Astrocyte of the hippocampus (primary cell): ENCODE measurements at regions not wholly inside any gene's neighbourhood (a gene's known extent, or its start where the extent isn't known, plus 50 kb on each side); places are given as distances from the start of the nearest gene placed in this dataset.
"Not testable (repeated sequence)": the region's sequence is repeated elsewhere in the genome, so short reads cannot be mapped to it uniquely, and the experiment has no call there.

ENCODE experiments used
- DNase-seq: peaks from one replicate; pipeline ENCODE4 v3.0.0; 2011; ENCODE audit warnings: low read depth, low spot score

- DNase-seq: no peak
These were observed 114.4 kb upstream of the IRX2 start for GRCh38 chr5:2865856-2866255.

- DNase-seq: no peak
These were observed 113.1 kb upstream of the IRX2 start for GRCh38 chr5:2864515-2865105.

- DNase-seq: no peak
These were observed 112.4 kb upstream of the IRX2 start for GRCh38 chr5:2863675-2864433.

DNA sequence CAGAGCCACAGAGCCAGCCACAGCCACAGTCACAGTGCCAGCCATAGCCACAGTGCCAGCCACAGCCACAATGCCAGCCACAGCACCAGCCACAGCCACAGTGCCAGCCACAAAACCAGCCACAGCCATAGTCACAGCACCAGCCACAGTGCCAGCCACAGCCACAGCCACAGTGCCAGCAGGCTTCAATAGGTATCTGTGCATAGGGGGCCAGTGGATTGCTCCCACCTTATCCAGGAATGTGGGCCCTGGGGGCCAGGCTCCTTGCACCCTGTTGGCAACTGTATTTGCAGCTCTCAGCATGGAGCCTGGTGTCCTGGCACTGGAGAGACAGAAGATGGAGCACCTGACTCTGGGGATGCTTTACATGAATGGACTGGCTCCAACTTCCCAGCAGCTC is 111.7 kb upstream of the IRX2 start:
- no peak for DNase-seq

DNA sequence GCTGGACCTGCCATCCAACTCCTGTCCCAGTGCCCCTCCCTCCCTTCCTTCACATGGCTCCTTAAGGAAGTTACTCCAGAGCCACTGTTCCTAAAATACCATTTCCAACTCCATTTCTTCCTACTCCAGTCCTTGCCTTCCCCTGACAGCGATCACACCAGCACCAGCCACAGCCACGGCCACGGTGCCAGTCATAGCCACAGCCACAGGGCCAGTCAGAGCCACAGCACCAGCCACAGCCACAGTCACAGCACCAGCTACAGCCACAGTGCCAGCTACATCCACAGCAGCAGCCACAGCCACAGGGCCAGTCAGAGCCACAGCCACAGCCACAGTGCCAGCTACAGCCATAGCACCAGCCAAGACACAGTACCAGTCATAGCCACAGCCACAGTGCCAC is 110.7 kb upstream of the IRX2 start:
- not testable (repeated sequence) for DNase-seq

GRCh38 chr5:2861605-2862004 is 110.1 kb upstream of the IRX2 start:
- DNase-seq: no peak

GRCh38 chr5:2860101-2860500 is 108.6 kb upstream of the IRX2 start:
- DNase-seq: no peak

GRCh38 chr5:2857837-2858236 is 106.4 kb upstream of the IRX2 start:
- no peak for DNase-seq

DNA sequence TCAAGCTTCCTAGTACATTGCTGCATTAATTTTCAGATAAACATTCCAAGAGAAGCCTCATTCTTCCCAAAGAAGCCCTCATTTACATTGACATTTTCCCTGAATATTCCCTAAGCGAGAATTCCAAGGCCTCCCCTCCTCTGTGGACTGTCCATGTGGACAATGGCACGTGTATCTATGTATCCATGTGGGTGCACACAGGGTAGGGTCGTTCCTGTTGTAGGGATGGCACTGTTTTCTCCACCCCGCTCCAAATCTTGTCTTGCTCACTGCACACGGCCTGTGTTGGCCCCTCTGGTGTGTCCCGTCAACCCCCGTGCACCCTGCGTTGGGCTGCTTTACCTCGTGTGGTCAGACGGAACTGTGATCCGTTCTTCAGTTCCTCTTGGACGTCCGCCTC is 104.7 kb upstream of the IRX2 start:
- no peak for DNase-seq

- no peak for DNase-seq
These were observed 101.0 kb upstream of the IRX2 start for GRCh38 chr5:2852446-2852845.

- DNase-seq: no peak
These were observed 100.4 kb upstream of the IRX2 start for GRCh38 chr5:2851895-2852294.

DNA sequence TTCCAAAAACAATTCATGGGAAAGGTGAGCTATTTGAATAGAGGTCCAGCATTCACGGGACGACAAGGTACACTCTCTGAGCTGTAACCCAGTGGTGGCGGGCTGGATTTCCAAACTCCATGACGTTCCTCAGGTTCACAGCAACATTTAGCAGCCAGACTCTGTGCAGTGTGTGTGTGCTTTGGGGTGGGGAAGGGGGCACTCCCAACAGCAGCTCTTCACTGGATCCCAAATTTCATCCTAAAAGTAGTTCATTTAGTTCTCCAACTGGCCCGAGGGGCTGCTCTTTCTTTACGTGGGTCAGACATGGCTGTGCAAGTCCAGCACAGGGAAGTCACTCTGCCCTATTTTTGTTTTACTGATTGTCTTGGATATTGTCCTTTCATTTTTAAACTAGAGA is 98.0 kb upstream of the IRX2 start:
- no peak for DNase-seq

- DNase-seq: no peak
These were observed 97.1 kb upstream of the IRX2 start for GRCh38 chr5:2848619-2849018.

DNA sequence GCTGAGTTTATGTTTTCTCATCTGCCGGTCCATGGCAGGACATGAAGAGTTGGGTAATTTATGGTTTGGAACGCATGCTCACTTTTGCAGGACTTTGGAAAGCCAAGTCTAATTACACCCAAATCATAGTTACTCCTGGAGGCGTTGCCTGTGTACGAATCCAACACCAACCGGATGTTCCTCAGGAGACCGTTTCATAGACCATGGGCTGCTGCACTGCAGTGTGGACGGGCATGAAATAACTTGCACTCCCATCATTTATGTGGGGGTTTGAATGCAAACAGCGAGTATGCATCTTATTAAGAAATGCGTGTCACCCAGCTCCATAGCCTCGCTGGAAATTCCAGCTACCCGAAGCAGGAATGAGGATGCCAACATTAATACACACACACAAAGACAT is 96.1 kb upstream of the IRX2 start:
- DNase-seq: no peak

- DNase-seq: no peak
These were observed 89.7 kb upstream of the IRX2 start for GRCh38 chr5:2841208-2841607.

DNA sequence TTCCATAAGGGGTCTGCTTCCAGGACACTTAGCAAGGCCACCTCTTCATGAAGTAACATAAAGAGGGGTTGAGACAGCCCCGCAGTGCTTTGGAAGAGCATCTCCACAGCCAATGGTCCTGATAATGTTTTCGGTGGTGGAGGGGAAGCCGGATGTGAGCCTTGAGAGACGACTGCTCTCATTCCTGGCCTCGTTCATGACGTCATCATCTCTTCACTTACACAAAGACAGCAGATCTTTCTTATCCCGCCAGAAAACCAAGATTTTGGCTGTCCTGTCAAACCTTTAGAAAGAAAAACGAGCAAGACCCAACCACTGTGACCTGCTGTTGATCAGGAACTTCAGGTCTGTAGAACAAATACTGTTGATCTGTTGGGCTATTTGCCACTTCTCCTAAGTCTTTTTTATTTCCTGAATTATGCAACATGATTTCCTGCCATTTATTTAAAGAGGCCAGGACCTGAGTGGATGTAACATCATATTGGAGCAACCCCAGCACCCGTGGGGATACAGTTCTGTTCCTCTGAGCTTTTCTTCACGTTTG is 89.0 kb upstream of the IRX2 start:
- DNase-seq: no peak

DNA sequence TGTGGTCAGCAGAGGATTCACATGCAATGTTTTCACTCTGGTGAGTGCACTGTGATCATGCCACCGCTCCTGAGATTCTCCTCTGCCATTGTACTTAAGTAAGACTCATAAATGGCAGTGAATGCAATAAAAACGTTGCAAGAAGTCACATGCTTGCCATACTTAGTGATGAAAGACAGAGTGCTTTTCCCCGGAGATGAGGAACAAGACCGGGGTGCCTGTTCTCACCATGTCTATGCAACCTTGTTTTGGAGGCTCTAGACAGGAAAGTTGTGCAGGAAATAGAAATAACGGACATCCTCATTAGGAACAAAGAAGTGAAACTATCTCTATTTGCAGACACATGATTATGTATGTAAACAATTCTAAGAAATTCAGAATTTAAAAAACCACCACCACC is 84.7 kb upstream of the IRX2 start:
- no peak for DNase-seq

DNA sequence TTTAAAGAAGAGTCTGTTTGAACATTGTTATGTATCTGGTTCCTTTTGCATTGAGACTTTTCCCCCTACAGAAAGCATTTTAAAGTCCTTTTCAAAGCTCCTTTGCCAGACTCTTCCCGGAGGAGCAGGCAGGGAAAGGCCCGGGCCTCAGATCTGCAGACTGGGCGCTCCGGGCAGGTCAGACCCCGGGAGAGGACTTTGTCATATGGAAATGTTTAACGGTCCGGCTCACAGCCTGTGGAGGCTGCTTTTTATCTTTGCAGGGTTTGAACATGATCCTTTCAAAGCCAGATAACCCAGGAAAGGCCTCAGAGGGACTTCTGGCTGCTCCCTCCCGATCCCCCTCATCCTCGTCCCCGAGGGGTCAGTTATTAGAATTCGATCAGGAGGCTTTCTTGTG is 82.1 kb upstream of the IRX2 start:
- DNase-seq: no peak

GRCh38 chr5:2832394-2832793 is 80.9 kb upstream of the IRX2 start:
- no peak for DNase-seq

DNA sequence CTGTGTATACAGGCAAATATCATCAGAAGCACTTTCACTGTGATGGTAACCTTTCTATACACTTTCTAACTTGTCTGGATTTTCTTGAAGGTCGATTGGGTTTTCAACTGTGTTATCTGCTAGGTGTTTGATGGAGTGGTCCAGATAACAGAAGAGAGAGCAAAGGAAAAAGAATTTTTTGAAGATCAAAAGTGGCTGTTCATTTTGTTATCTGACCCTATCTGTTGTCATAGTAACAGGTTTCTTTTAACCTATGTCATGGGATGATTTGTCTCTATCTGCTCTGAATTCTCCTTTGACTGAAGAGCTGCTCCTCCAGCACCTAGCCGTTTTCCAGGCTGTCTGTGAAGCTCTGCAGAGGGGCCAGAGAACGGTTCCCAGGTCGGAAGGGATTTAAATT is 77.8 kb upstream of the IRX2 start:
- DNase-seq: no peak

- DNase-seq: no peak
These were observed 67.5 kb upstream of the IRX2 start for GRCh38 chr5:2818936-2819335.

GRCh38 chr5:2817031-2817603 is 65.6 kb upstream of the IRX2 start:
- no peak for DNase-seq

GRCh38 chr5:2813678-2814077 is 62.2 kb upstream of the IRX2 start:
- DNase-seq: no peak
